Endothelial cell of umbilical vein (primary cell): ENCODE measurements at regions not wholly inside any gene's neighbourhood (a gene's known extent, or its start where the extent isn't known, plus 50 kb on each side); places are given as distances from the start of the nearest gene placed in this dataset.
"Not testable (repeated sequence)": the region's sequence is repeated elsewhere in the genome, so short reads cannot be mapped to it uniquely, and the experiment has no call there.

Source experiments
- GATA2 ChIP-seq: IDR thresholded peaks from 2 replicates; pipeline ENCODE4 v1.7.0; 2011; ENCODE audit warnings: low read depth, mild to moderate bottlenecking, moderate library complexity, mixed read lengths, low read length; ENCODE audit not compliant: insufficient read length, insufficient read depth
- MYC ChIP-seq: IDR thresholded peaks from one replicate; pipeline ENCODE4 v1.6.1; 2011; ENCODE audit warnings: mild to moderate bottlenecking, low read depth, low read length
- POLR2A ChIP-seq: IDR thresholded peaks from 2 replicates; pipeline ENCODE4 v1.6.1; 2012; ENCODE audit warnings: low read depth, mild to moderate bottlenecking, control low read depth, low read length
- POLR2AphosphoS5 ChIP-seq: IDR thresholded peaks from 2 replicates; pipeline ENCODE4 v1.6.1; 2012; ENCODE audit warnings: low read depth, mild to moderate bottlenecking, control low read depth, low read length, moderate library complexity; ENCODE audit not compliant: insufficient read depth
- TF ChIP-seq, protein P1 (sequence below): IDR thresholded peaks from 2 replicates; pipeline ENCODE4 v1.6.1; 2011; ENCODE audit not compliant: insufficient read depth, insufficient read length
- TF ChIP-seq, protein P2 (sequence below), 2 donors: IDR thresholded peaks; 1 replicate in 1 of 2; 2 replicates in 1 of 2; pipeline ENCODE4 v1.5.1; 2011; ENCODE audit warnings: low read length in 2 of 2, mild to moderate bottlenecking in 2 of 2, moderate library complexity in 2 of 2, control low read depth in 1 of 2, inconsistent platforms in 1 of 2, low read depth in 1 of 2; ENCODE audit not compliant: insufficient read depth in 1 of 2; ENCODE audit errors: extremely low read depth in 1 of 2

DNA sequence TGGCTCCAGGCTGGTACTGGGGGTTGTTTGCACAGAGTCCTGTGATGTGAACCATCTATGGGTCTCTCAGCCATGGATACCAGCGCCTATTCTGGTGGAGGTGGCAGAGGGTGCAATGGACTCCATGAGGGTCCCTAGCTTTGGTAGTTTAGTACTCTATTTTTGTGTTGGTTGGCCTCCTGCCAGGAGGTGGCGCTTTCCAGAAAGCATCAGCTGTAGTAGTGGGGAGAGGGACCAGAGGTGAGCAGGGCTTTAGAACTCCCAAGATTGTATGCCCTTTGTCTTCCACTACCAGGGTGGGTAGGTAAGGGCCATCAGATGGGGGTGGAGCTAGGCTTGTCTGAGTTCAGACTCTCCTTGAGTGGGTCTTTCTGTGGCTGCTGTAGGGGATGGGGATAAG lies 177.6 kb downstream of the TM2D1 start:
- TF ChIP-seq, protein P1, sequence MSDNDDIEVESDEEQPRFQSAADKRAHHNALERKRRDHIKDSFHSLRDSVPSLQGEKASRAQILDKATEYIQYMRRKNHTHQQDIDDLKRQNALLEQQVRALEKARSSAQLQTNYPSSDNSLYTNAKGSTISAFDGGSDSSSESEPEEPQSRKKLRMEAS, result not testable (repeated sequence)
- not testable (repeated sequence) for TF ChIP-seq POLR2A, POLR2AphosphoS5, GATA2, MYC
- TF ChIP-seq, protein P2, sequence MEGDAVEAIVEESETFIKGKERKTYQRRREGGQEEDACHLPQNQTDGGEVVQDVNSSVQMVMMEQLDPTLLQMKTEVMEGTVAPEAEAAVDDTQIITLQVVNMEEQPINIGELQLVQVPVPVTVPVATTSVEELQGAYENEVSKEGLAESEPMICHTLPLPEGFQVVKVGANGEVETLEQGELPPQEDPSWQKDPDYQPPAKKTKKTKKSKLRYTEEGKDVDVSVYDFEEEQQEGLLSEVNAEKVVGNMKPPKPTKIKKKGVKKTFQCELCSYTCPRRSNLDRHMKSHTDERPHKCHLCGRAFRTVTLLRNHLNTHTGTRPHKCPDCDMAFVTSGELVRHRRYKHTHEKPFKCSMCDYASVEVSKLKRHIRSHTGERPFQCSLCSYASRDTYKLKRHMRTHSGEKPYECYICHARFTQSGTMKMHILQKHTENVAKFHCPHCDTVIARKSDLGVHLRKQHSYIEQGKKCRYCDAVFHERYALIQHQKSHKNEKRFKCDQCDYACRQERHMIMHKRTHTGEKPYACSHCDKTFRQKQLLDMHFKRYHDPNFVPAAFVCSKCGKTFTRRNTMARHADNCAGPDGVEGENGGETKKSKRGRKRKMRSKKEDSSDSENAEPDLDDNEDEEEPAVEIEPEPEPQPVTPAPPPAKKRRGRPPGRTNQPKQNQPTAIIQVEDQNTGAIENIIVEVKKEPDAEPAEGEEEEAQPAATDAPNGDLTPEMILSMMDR (IDR thresholded peaks at IDR 0.05; ENCODE audit: extremely low read depth in 1 of 2, insufficient read depth in 1 of 2, low read depth in 1 of 2, low read length in 2 of 2), result not testable (repeated sequence)
